ENCODE measurements at regions not wholly inside any gene's neighbourhood (a gene's known extent, or its start where the extent isn't known, plus 50 kb on each side); places are given as distances from the start of the nearest gene placed in this dataset.

GRCh38 chrX:69083801-69084200, 81.5 kb downstream of the PJA1 start:
- DNase-seq (ENCODE audit: low read depth) = no peak

- no peak for DNase-seq (ENCODE audit: low read depth)
These were observed 81.9 kb downstream of the PJA1 start for GRCh38 chrX:69083361-69083760.

- DNase-seq (ENCODE audit: low read depth) = no peak
These were observed 82.5 kb downstream of the PJA1 start for GRCh38 chrX:69082753-69083150.

GRCh38 chrX:69082055-69082752, 83.0 kb downstream of the PJA1 start:
- no peak for DNase-seq (ENCODE audit: low read depth)

GRCh38 chrX:69080855-69081465, 84.3 kb downstream of the PJA1 start:
- DNase-seq (ENCODE audit: low read depth) = no peak

GRCh38 chrX:69079268-69079667, 86.0 kb downstream of the PJA1 start:
- no peak for DNase-seq (ENCODE audit: low read depth)

- no peak for DNase-seq (ENCODE audit: low read depth)
These were observed 87.3 kb downstream of the PJA1 start for GRCh38 chrX:69077895-69078455.

GRCh38 chrX:69076088-69076487, 89.2 kb downstream of the PJA1 start:
- no peak for DNase-seq (ENCODE audit: low read depth)

- no peak for DNase-seq (ENCODE audit: low read depth)
These were observed 90.5 kb downstream of the PJA1 start for GRCh38 chrX:69074726-69075125.

- DNase-seq (ENCODE audit: low read depth) = no peak
These were observed 91.5 kb downstream of the PJA1 start for GRCh38 chrX:69073721-69074120.

- DNase-seq (ENCODE audit: low read depth) = no peak
These were observed 92.0 kb downstream of the PJA1 start for GRCh38 chrX:69073241-69073640.

- DNase-seq (ENCODE audit: low read depth) = no peak
These were observed 92.7 kb downstream of the PJA1 start for GRCh38 chrX:69072486-69073006.

GRCh38 chrX:69070949-69071650, 94.2 kb downstream of the PJA1 start:
- peak; percentile 19 for DNase-seq (ENCODE audit: low read depth)

- DNase-seq (ENCODE audit: low read depth) = no peak
These were observed 95.4 kb downstream of the PJA1 start for GRCh38 chrX:69069876-69070275.

GRCh38 chrX:69069086-69069445, 96.2 kb downstream of the PJA1 start:
- no peak for DNase-seq (ENCODE audit: low read depth)

- DNase-seq (ENCODE audit: low read depth) = no peak
These were observed 96.8 kb downstream of the PJA1 start for GRCh38 chrX:69068301-69069085.

GRCh38 chrX:69067841-69068240, 97.4 kb downstream of the PJA1 start:
- no peak for DNase-seq (ENCODE audit: low read depth)

- DNase-seq (ENCODE audit: low read depth) = no peak
These were observed 98.2 kb downstream of the PJA1 start for GRCh38 chrX:69066966-69067525.

GRCh38 chrX:69066021-69066757, 99.1 kb downstream of the PJA1 start:
- DNase-seq (ENCODE audit: low read depth) = no peak

- no peak for DNase-seq (ENCODE audit: low read depth)
These were observed 99.8 kb downstream of the PJA1 start for GRCh38 chrX:69065451-69065850.

Data from myocyte (in vitro differentiated cells).